ENCODE measurements at regions not wholly inside any gene's neighbourhood (a gene's known extent, or its start where the extent isn't known, plus 50 kb on each side); places are given as distances from the start of the nearest gene placed in this dataset.

DNA sequence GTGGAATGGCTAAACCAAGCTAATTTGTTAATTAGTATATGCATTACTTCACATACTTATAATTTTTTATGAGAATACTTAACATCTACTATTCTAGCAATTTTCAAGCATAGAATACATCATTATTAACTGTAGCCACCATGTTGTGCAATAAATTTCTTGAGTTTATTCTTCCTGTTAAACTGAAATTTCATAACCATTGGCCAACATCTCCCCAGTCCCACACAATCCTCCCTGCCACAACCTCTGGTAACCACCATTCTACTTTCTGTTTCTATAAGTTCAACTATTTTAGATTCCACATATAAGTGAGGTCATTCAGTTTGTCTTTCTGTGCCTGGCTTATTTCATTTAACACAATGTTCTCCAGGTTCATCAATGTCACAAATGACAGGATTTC is 208.5 kb downstream of the PPP4R3C start:
- TF ChIP-seq, protein P1, sequence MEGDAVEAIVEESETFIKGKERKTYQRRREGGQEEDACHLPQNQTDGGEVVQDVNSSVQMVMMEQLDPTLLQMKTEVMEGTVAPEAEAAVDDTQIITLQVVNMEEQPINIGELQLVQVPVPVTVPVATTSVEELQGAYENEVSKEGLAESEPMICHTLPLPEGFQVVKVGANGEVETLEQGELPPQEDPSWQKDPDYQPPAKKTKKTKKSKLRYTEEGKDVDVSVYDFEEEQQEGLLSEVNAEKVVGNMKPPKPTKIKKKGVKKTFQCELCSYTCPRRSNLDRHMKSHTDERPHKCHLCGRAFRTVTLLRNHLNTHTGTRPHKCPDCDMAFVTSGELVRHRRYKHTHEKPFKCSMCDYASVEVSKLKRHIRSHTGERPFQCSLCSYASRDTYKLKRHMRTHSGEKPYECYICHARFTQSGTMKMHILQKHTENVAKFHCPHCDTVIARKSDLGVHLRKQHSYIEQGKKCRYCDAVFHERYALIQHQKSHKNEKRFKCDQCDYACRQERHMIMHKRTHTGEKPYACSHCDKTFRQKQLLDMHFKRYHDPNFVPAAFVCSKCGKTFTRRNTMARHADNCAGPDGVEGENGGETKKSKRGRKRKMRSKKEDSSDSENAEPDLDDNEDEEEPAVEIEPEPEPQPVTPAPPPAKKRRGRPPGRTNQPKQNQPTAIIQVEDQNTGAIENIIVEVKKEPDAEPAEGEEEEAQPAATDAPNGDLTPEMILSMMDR (IDR thresholded peaks at IDR 0.05), result no peak
- TF ChIP-seq EP300 (IDR thresholded peaks at IDR 0.05), result no peak
- TF ChIP-seq POLR2A (IDR thresholded peaks at IDR 0.05), result no peak
